Superior temporal gyrus (tissue), 1 donor: ENCODE measurements at regions not wholly inside any gene's neighbourhood (a gene's known extent, or its start where the extent isn't known, plus 50 kb on each side); places are given as distances from the start of the nearest gene placed in this dataset.
A peak's percentile ranks its signal among the peaks of the same experiment; 100 is the strongest.
"Not testable (repeated sequence)": the region's sequence is repeated elsewhere in the genome, so short reads cannot be mapped to it uniquely, and the experiment has no call there.

Experiments
- DNase-seq: peaks from one replicate; pipeline ENCODE4 v3.0.0-alpha.2; 2016; ENCODE audit errors: extremely low spot score

DNA sequence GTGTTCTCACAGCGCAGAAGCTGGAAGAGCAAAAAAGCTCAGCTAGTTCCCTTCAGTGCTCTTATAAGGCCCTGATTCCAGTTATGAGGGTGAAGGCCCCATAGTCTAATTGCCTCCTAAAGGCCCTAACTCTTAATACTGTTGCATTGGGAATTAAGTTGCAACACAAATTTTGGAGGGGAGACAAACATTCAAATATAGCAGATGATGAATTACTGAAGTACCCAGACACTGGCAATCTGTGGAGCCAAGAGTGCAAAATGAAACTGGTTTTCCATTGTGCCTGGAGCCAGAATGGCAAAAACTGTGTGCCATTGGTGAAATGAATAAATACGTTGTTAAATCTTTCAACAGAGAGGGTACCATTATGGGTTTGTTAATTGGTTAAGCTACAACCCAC is 356.0 kb downstream of the PPARGC1A start:
- no peak for DNase-seq

DNA sequence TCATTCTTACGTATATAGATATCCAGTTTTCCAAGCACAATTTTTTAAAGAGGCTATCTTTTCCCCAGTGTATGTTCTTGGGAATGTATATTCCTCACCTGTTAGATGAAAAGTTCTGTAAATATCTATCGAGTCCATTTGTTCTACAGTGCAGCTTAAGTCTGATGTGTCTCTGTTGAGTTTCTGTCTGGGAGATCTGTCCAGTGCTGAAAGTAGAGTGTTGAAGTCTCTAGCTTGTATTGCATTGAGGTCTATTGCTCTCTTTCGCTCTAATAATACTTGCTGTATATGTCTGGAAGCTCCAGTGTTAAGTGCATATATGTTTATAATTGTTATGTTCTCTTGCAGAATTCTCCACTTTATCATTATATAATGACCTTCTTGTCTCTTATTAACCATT is 373.1 kb downstream of the PPARGC1A start:
- no peak for DNase-seq

DNA sequence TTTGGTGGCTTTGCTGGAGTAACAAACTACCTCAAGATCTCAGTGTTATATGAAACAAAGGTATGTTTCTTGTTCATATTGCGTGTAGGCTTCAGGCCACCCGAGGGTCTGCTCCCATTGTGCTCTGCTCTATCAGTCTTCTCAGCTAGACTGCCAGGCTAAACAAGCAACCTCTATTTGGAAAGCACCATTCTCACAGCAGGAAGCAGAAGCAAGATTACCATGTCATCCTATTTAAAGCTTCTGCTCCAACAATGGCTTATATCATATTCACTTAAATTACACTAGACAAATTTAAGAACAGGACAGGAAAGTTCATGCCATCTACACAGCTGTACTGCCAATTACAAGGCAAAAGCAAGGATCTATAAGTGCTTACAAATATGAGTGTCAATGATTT is 385.8 kb downstream of the PPARGC1A start:
- no peak for DNase-seq

DNA sequence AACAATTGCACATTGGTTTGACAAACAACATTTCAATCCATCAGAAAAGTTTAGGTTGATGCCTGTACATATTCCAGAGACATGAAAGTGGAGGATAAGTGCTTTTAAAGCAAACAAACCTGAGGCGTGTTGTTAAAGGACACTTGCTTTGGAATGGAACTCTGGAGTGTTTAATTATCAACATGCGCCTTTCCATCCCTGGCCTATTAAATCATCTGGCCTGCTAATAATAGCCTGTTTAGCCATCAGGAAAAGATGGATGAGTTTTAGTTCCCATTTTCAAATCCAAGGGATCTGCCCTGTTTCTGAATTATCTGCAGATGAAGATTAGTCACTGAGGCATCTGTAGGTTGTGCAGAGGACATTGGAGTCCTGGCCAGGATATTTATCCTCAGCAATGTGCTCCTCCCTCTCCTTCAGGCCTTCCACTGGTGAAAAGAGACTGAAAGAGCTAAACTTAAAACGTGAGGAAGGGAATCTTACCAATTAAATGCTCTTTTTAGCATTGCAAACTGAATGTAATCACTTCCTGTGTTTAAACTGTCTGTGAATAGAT is 388.9 kb downstream of the PPARGC1A start:
- DNase-seq = no peak

DNA sequence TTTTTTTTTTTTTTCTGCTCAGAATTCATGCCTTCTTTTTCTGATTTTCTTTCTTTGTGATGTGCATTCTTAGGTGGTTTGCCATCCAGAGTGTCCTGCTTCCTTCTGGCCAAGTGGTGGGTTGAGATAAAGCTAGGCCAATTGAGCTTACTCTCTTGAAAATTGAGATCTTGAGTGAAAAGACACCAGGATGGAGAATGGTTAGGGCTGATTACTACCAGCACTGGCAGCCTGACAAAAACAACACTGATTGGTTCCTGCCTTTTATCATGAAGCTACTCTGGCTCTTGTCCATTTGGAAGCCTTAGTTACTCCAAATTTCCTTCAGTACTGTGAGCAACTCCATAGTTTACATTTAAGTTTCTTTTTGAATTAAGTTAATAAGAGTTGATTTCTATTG is 404.0 kb downstream of the PPARGC1A start:
- no peak for DNase-seq

DNA sequence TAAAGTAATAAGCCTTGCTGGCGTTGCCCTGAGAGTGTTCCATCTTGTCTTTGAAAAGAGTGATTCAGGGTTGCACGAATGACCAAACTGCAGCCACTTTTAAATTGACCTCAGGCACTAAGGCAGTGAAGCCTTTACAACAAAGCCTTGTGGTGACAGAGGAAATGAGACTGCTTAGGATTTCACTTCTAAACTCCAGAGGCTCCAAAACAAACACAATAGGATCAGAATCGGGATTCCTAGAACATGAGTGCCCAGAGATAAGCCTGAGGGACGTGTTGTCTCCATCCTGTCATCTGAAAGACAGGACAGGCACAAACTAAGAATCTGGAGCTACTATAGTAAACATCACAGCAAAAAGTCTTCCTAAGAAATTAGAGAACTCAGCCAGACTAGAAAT is 405.2 kb downstream of the PPARGC1A start:
- no peak for DNase-seq

DNA sequence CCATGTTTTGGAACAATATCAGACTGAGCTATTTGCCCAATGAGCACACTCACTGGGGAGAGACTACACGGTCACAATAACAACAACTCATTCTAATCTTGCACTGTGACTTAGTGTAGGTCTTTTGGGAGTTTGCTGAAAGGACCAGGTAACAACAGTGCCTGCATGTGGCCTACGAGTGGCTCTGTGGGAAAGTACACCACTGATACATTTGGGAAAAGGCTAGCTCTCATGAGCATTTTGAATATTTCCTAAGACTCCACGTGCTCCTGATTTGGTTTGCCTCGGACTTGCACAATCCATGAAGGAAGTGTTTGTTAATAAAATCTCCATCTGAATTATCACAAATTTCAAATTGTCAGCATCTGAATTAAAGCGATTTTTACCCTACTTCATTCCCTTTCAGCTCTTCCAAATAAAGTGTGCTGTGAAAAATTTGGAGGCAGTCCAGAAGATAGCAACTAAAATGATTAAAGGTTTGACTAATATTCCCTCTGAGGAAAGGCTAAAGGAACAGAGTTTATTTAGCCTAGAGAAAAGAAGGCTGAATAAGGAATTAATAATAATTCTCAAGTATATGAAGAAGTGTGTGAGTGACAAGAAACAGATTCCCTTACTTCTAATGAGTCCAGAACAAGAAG is 406.4 kb downstream of the PPARGC1A start:
- DNase-seq = no peak

DNA sequence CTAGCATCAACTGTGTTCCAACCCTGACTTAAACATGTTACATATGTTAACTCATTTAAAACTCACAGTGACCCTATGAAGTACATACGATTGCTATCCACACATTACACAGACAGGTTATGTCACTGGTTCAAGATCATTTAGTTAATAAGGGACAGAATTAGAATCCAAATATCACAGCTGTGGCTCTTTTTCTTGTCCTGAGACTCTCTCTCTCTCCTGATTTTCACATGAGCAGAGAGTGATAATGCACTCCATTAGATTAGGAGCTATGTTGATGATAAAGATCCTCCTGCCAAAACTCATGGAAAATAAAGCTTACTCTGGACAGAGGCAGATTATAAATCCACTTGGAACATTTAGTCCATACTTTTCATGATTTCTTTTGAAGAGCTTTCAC is 408.3 kb downstream of the PPARGC1A start:
- DNase-seq = no peak

DNA sequence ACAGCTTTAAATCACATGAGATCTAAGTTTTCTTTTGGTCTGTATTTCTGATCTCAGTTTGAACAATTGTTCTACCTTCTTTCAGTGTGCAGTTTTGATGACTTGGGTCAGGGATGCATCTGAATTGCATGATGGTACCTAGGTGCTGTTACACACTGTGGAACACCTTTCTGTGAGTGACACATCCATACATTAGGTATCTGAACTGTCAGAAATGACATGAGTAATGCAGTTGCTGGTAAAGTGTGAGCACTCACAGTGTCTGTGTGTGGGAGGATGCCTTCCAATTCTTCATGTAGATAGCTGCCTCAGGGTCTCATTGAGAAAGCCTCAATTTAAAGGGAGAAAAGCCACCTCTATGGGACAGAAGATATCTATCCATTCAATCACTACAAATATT is 411.9 kb downstream of the PPARGC1A start:
- DNase-seq = no peak

DNA sequence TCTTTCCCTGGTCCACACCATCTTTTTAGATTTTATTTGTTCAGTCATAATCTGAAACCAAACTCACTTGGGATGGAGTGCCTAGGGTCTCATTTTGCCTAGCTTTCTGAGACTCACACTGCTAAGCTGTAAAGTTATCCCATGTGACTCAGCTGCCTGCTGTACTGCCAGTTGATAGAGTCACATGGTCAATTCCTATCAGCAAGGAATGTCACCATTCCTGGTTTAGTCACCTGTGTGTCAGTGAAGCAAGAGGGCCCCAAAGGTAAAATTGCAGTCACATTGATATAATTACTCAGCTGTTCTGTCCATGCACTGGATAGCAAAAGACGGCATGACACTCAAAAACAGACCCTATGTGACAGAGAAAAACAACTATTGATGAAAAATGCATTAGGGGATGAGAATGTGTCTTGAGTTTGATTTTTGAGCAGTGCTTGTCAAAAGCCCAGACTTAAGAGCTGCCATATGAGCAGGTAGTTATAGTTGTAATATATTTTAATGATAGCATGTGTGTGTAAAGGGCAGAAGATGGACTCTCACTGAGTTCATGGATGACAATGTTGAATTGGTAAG is 413.2 kb downstream of the PPARGC1A start:
- DNase-seq = no peak

DNA sequence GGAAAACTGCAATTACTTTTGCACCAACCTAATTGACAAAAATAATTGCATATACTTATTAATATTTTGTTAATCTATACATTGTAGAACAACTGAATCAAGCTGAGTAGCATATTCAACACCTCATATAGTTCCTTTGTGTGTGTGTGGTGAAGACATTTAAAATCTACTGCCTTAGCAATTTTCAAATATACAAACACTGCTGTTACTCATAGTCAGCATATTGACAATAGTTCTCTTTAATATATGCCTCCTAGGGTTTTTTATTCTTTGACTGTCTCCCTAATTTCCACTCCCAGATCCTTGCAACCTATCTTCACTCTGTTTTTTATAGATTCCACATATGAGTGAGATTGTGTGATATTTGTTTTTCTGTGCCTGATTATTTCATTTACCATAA is 426.8 kb downstream of the PPARGC1A start:
- DNase-seq = no peak

DNA sequence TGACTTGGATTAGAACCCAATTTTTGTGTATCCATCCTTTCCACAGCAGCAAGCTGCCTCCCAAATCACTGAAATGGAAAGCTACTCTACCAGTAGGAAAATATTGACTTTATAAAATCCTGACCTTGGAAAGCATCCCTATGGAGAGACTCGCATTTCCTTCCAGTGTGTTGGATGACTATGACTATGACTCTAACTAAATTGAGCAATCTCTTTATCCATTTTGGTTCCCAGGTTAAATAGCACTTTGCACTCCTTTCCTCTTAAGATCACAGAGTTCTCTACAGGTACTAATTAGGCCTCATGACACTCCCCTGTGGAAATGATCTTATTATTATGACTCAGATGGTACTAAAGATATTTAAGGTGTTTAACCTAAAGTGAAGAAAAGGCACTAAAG is 431.8 kb downstream of the PPARGC1A start:
- DNase-seq = no peak

DNA sequence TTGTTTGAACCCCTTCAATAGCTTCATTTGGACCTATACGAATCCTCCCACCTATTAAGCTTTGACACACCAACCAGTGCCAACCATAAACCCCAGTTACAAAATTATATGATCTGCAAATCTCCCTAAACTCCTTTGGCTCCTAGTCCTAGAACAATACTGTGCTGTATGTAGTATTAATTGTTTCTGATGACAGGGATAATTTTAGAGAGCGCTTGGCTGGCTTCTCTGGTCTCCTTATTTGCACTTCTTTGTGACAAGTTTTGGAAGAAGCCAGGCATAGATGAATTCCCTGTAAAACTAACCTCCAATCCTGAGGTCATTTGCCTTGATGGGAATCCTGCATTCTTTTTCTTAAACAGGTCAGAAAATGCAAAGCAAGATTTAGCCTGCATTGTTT is 433.0 kb downstream of the PPARGC1A start:
- no peak for DNase-seq

DNA sequence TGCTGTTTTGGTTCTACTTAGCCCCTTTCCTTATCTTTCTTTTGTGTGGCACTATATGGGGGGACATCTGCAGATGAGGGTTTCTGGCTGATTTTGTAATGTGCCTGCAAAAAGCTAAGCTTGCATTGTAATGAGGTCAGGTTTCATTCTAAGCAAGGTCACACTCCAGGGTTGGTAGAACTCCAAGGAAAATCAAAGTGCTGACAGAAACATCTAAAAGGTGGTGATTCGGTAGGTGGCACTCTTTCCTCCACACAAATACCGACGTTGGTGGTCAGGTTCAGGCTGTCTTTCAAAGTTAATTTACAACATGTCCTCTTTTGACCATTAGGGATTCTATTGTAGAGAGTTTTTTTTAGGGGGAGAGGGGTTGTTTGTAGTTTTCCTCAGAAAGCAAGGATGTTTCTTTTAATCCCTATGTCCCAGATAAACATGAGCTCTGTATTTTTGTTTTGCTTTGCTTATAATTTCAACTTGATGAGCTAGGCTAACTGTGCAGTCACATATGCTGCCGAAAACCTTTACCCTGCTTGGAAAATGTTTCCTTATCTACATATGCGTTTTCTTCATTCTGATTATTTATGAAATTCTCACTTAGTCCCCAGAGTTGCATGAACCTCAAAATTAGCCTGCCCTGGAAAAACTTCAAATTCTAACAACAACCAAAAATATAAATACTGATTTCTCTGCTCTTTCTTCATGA is 434.2 kb downstream of the PPARGC1A start:
- DNase-seq = no peak

DNA sequence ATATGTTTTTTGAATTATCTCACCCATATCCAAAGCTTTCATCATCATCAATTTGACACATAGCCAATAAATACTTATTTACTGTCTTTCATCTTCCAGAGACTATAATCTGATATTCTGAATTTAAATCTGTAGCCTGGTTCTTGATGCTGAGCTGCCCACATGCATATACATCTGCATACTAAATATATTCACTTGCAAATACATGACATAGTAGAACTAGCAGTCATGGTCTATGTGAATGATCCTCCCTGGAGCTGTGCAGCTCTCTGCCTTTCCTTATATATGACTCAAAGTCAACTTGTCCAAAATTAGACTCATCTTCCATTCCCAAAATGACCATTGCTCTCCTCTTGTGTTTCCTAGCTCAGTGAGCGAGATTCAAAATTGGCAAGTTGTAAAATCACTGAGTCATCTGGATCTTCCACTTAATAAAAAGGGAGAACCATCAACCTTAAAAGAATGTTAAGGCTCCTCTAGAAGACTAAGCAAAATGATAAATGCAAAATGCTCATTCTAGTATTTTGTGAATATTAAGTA is 448.2 kb downstream of the PPARGC1A start:
- DNase-seq = no peak

DNA sequence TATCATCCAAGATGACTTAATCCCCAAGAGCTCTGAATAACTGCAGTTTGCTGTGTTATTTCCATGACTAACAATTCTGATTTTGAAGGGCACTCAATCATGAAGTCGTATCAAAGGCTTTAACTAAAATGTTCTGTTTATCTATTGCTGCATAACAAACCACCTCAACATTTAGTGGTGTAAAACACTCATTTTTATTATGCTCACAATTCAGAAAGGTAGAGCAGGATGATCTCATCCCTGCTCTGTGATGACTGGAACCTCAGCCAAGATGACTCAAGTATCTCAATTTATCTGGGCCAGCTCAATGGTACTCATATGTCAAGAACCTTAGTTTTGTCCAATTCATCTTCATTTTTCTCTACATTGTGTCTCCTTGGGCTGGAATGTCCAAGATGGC is 451.1 kb downstream of the PPARGC1A start:
- no peak for DNase-seq

DNA sequence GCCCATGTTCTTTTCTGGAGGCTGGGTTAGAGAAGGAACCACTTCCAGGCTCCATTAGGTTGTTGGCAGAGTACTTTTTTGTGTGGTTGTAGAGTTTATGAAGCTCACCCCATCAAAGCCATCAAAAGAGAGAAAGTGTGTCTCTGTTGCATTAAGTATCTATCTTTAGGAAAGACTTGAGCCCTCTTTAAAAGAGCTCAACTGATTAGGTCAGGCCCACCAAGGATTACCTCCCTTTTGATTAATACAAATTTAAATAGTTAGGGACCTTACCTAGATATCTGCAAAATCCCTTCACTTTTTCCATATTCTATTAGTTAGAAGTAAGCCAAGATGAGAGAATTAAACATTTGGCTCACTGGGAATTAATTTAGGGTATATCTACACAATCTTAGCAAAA is 460.4 kb downstream of the PPARGC1A start:
- DNase-seq = no peak

DNA sequence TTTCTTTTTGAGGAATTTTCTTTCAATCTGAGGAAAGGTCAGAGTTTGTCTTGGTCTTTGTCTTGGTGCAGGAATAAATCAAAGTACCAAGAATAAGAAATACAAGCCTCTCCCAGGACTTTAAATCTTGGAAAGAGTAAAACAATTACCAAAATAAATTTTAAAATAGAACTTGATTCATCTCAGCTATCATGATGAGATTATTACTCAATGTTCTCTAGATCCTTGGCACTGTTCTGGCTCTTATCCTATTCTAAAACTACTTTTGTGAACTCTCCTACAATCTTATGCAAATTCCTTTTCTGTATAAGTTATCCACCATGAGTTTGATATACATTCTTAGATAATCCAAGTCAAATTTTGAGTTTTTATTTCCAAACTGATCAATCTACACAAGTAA is 464.3 kb downstream of the PPARGC1A start:
- peak; percentile 37 for DNase-seq

DNA sequence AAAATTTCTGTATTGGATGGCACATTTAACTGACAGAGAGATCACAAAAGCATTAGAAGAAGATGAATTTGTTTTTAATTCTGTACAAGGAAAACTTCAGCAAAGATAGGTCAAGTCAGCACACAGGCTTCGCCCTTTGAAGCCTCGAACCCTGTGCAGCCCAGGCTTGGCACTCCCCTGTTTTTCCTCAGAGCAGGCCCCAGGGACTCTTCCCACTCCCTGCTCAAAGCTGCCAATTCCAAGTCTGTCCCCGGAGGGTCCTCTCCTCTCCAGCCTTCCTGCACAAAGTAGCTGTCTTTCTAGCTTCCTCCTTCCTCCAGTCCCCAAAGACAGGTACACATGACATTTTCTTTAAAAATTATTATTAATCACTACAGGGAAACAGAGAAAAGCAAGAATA is 466.3 kb downstream of the PPARGC1A start:
- no peak for DNase-seq

DNA sequence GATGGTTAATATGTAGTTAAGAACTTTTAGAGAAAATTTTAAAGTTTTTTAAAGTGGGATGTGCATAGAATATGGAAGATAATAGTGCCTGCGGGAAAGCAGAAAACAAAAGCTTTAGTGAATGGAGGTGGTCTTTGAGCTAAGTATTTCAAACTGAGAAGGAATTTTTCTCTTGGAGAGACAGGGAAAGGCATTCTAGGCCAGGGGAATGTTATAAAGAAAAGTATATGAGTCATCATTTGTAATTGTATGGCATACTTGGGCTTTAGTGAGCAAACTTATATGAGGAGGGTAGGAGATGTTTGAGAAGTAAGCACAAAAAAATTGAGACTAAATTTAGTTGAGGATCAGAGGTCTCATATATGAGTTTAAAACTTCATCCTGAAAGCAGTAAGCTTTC is 467.0 kb downstream of the PPARGC1A start:
- no peak for DNase-seq

DNA sequence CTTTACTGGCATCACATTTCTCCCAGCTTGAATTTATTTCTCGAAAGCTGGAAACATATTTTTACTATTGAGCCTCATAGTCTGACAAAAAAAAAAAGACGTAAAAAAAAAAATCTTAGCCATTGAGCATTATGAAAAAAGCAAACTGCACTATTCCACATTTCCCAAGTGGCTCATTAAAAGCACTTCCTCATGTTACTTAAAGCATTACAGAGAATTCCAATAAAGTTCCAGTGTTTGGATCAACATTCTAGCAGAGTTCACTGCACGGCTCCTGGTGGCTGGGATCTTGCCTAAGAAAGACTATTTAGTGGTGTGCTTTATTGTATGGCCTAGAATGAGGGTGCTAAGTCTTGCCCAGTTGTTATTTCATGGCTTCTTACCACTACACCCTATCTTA is 476.2 kb downstream of the PPARGC1A start:
- DNase-seq = no peak

DNA sequence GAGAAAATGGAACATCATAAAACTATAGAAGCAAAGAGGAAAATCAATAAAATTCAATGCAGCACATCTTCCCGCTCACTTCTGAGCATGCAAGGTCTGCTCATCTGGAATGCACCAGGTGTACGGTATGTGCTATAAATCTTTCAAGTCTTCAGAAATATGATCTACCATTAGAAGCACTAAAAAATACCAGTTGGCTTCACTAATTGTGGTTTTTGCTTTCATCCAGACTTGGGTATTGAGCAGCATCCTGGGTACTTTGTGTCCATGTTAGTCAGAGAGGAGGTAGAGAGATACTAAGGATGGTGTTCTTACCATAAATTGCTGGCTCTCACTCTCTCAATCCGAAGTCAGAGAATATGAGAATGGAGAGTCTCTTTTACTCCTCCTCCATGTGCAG is 477.1 kb downstream of the PPARGC1A start:
- DNase-seq = no peak

DNA sequence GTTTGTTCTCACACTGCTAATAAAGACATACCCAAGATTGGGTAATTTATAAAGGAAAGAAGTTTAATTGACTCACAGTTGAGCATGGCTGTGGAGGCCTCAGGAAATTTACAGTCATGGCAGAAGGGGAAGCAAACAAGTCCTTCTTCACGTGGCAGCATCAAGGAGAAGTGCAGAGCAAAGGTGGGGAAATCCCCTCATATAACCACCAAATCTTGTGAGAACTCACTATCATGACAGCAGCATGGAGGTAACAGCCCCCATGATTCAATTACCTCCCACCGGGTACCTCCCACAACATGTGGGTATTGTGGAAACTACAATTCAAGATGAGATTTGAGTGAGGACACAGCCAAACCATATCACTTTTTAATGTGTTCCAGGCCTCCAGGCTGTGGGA is 480.9 kb downstream of the PPARGC1A start:
- DNase-seq = not testable (repeated sequence)
